WTC11 (cell line): ENCODE measurements at regions not wholly inside any gene's neighbourhood (a gene's known extent, or its start where the extent isn't known, plus 50 kb on each side); places are given as distances from the start of the nearest gene placed in this dataset.

ENCODE experiments used
- ATAC-seq: fragments of 200-7000 bp; cut with Tn5 transposase; 2 replicates; pipeline ENCODE4 v1.10.0; 2021; ENCODE audit warnings: mild to moderate bottlenecking, moderate library complexity
- CTCF ChIA-PET: fragments of 300-600 bp; sonication (Branson Sonifier 250); formaldehyde crosslinking; loops from one replicate; lab custom pipeline; 2021; ENCODE audit warnings: antibody characterized with exemption; lab: Charles Lee
- POLR2A ChIA-PET: fragments of 350-600 bp; sonication (Branson Sonifier 250); formaldehyde crosslinking; loops from one replicate; lab custom pipeline; 2021; ENCODE audit warnings: antibody characterized with exemption; lab: Charles Lee
- DNase-seq: peaks from one replicate; pipeline ENCODE4 v3.0.0; 2021; ENCODE audit warnings: low spot score
- H3K27ac Mint-ChIP-seq: 2 replicates; pipeline ENCODE4 v1.8.0; 2021; ENCODE audit warnings: mixed read lengths
- H3K27me3 Mint-ChIP-seq: 2 replicates; pipeline ENCODE4 v1.8.0; 2021; ENCODE audit warnings: low read depth, mild to moderate bottlenecking, moderate library complexity, mixed read lengths
- H3K36me3 Mint-ChIP-seq: 2 replicates; pipeline ENCODE4 v1.8.0; 2021; ENCODE audit warnings: mixed read lengths
- H3K4me1 Mint-ChIP-seq: 2 replicates; pipeline ENCODE4 v1.8.0; 2022; ENCODE audit warnings: mixed read lengths
- H3K4me3 Mint-ChIP-seq: 2 replicates; pipeline ENCODE4 v1.8.0; 2021; ENCODE audit warnings: mild to moderate bottlenecking, moderate library complexity, mixed read lengths
- H3K9me3 Mint-ChIP-seq: 2 replicates; pipeline ENCODE4 v1.8.0; 2021; ENCODE audit warnings: mixed read lengths
- ATF1 ChIP-seq: sonication (generic); formaldehyde crosslinking; IDR thresholded peaks from 2 replicates; pipeline ENCODE4 v1.8.1; 2023; ENCODE audit warnings: mild to moderate bottlenecking, moderate library complexity, missing genetic modification reagents
- FOXK1 ChIP-seq: sonication (generic); formaldehyde crosslinking; IDR thresholded peaks from 2 replicates; pipeline ENCODE4 v1.8.0; 2022; ENCODE audit warnings: mild to moderate bottlenecking, moderate library complexity, missing genetic modification reagents
- GTF2I ChIP-seq: fragments of 250-450 bp; sonication (Bioruptor Pico); conservative IDR thresholded peaks from 2 replicates; pipeline ENCODE4 v1.4.0; 2021; ENCODE audit warnings: mild to moderate bottlenecking
- JUN ChIP-seq: sonication (generic); formaldehyde crosslinking; IDR thresholded peaks from 2 replicates; pipeline ENCODE4 v1.8.0; 2023; ENCODE audit warnings: mild to moderate bottlenecking, missing genetic modification reagents
- NFATC4 ChIP-seq: fragments of 250-450 bp; sonication (Bioruptor Pico); IDR thresholded peaks from 2 replicates; pipeline ENCODE4 v1.9.0; 2021; ENCODE audit warnings: mild to moderate bottlenecking
- PRRX2 ChIP-seq: fragments of 250-450 bp; sonication (Bioruptor Pico); IDR thresholded peaks from 2 replicates; pipeline ENCODE4 v1.8.0; 2021; ENCODE audit warnings: mild to moderate bottlenecking
- SMAD3 ChIP-seq: sonication (generic); formaldehyde crosslinking; IDR thresholded peaks from 2 replicates; pipeline ENCODE4 v1.8.0; 2022; ENCODE audit warnings: missing genetic modification reagents, mild to moderate bottlenecking, borderline replicate concordance
- TCF7 ChIP-seq: sonication (generic); formaldehyde crosslinking; IDR thresholded peaks from 2 replicates; pipeline ENCODE4 v1.8.0; 2022; ENCODE audit warnings: mild to moderate bottlenecking, low read depth, missing genetic modification reagents, moderate library complexity
- TP53 ChIP-seq: sonication (generic); formaldehyde crosslinking; IDR thresholded peaks from 2 replicates; pipeline ENCODE4 v1.8.1; 2023; ENCODE audit warnings: mild to moderate bottlenecking, missing genetic modification reagents
- TF ChIP-seq, protein P1 (sequence below): sonication (generic); formaldehyde crosslinking; IDR thresholded peaks from 2 replicates; pipeline ENCODE4 v1.8.1; 2023; ENCODE audit warnings: mild to moderate bottlenecking, missing genetic modification reagents
- TF ChIP-seq, protein P2 (sequence below): sonication (generic); formaldehyde crosslinking; IDR thresholded peaks from 2 replicates; pipeline ENCODE4 v1.8.1; 2022; ENCODE audit warnings: mild to moderate bottlenecking, missing genetic modification reagents, moderate library complexity, borderline replicate concordance
- TF ChIP-seq, protein P3 (sequence below): fragments of 250-450 bp; sonication (Bioruptor Pico); IDR thresholded peaks from 2 replicates; pipeline ENCODE4 v1.9.0; 2021; ENCODE audit warnings: mild to moderate bottlenecking, borderline replicate concordance
- TF ChIP-seq, protein P4 (sequence below): sonication (generic); formaldehyde crosslinking; IDR thresholded peaks from 2 replicates; pipeline ENCODE4 v1.8.0; 2022; ENCODE audit warnings: missing genetic modification reagents

DNA sequence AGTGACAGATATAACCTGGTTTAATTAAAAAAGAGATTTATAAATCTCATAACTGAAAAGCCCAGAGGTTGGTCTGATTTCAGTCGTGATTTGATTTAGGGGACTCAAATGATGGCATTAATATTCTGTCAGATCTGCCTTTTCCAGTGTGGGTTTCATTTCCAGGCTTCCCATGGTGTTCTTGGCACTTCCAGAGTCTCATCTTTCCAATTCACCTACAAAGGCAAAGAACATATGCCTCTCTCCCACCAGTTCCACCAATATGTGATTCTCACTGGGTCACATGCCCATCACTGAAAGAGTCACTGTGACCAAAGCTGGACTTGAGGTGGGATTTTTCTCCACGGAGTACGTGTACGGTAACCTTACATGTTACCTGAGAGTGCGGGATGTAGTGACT is 137.4 kb upstream of the IL12B start:
- ATAC-seq (no peak), DNase-seq (no peak)
- Mint-ChIP-seq H3K4me1 (0 out of 2 replicates have a peak, but pooled peaks cover 4% of the 10 kb centered on the region), H3K9me3 (peaks cover 5% of the 10 kb centered on the region; the same call in 1 of the 2 replicates), H3K27me3 (no peaks in the 10 kb centered on the region), H3K36me3 (no peaks in the 10 kb centered on the region), H3K27ac (no peak overlapping the region), H3K4me3 (no peak overlapping the region)
- CTCF ChIA-PET = no interaction called here
- POLR2A ChIA-PET = no interaction called here
- TF ChIP-seq, protein P1, sequence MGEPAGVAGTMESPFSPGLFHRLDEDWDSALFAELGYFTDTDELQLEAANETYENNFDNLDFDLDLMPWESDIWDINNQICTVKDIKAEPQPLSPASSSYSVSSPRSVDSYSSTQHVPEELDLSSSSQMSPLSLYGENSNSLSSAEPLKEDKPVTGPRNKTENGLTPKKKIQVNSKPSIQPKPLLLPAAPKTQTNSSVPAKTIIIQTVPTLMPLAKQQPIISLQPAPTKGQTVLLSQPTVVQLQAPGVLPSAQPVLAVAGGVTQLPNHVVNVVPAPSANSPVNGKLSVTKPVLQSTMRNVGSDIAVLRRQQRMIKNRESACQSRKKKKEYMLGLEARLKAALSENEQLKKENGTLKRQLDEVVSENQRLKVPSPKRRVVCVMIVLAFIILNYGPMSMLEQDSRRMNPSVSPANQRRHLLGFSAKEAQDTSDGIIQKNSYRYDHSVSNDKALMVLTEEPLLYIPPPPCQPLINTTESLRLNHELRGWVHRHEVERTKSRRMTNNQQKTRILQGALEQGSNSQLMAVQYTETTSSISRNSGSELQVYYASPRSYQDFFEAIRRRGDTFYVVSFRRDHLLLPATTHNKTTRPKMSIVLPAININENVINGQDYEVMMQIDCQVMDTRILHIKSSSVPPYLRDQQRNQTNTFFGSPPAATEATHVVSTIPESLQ (CRISPR knock-in tag) = no peak
- TF ChIP-seq TCF7 (CRISPR knock-in tag) (no peak), GTF2I (CRISPR knock-in tag) (no peak), JUN (CRISPR knock-in tag) (no peak), PRRX2 (CRISPR knock-in tag) (no peak), NFATC4 (CRISPR knock-in tag) (no peak), TP53 (CRISPR knock-in tag) (no peak)
- TF ChIP-seq, protein P2, sequence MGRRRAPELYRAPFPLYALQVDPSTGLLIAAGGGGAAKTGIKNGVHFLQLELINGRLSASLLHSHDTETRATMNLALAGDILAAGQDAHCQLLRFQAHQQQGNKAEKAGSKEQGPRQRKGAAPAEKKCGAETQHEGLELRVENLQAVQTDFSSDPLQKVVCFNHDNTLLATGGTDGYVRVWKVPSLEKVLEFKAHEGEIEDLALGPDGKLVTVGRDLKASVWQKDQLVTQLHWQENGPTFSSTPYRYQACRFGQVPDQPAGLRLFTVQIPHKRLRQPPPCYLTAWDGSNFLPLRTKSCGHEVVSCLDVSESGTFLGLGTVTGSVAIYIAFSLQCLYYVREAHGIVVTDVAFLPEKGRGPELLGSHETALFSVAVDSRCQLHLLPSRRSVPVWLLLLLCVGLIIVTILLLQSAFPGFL = no peak
- TF ChIP-seq, protein P3, sequence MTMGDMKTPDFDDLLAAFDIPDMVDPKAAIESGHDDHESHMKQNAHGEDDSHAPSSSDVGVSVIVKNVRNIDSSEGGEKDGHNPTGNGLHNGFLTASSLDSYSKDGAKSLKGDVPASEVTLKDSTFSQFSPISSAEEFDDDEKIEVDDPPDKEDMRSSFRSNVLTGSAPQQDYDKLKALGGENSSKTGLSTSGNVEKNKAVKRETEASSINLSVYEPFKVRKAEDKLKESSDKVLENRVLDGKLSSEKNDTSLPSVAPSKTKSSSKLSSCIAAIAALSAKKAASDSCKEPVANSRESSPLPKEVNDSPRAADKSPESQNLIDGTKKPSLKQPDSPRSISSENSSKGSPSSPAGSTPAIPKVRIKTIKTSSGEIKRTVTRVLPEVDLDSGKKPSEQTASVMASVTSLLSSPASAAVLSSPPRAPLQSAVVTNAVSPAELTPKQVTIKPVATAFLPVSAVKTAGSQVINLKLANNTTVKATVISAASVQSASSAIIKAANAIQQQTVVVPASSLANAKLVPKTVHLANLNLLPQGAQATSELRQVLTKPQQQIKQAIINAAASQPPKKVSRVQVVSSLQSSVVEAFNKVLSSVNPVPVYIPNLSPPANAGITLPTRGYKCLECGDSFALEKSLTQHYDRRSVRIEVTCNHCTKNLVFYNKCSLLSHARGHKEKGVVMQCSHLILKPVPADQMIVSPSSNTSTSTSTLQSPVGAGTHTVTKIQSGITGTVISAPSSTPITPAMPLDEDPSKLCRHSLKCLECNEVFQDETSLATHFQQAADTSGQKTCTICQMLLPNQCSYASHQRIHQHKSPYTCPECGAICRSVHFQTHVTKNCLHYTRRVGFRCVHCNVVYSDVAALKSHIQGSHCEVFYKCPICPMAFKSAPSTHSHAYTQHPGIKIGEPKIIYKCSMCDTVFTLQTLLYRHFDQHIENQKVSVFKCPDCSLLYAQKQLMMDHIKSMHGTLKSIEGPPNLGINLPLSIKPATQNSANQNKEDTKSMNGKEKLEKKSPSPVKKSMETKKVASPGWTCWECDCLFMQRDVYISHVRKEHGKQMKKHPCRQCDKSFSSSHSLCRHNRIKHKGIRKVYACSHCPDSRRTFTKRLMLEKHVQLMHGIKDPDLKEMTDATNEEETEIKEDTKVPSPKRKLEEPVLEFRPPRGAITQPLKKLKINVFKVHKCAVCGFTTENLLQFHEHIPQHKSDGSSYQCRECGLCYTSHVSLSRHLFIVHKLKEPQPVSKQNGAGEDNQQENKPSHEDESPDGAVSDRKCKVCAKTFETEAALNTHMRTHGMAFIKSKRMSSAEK = no peak

DNA sequence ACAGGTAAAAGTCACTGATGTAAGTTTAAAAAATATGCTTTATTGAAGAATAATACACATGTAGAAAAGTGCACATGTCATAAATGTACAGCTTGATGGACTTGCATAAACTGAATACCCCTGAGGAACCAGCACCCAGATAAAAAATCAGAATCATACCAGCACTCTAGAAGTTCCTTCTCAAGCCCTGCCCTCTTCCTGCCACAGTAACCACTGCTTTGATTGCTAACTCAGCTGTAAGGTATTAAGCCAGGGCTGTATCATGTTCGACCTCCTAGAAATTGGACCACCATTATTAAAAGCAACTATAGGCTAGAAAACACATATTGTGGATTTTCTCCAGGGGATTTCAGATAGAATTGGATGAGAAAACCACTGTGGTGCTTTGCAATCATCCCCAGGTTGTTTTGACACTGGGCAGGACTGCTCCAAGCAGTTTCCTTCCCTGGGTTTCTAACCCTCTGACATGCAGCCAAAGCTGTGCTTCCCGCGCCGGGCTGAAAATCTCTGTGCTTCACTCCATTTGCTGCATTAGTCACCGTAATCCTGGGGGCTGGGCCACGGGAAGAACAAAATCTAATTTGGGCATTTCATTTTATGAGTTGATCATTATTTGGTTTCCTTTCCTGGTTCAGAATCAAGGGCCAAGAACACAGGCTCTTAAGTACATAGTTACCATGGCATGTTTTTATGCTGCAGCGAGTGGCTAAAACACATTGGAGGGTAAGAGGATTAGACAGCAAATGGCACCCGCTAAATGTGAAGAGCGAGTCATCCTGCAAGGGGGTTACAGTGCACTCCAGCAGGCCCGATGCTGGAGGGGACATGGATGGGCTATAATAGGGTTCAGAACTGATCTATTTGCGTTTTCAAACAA is 139.4 kb upstream of the IL12B start:
- H3K4me1 Mint-ChIP-seq = 0 out of 2 replicates have a peak, but pooled peaks cover 4% of the 10 kb centered on the region
- POLR2A ChIA-PET = no interaction called here
- no peak overlapping the region for H3K27ac Mint-ChIP-seq
- DNase-seq = no peak
- H3K4me3 Mint-ChIP-seq = no peak overlapping the region
- H3K9me3 Mint-ChIP-seq = peaks cover 9% of the 10 kb centered on the region; the same call in 1 of the 2 replicates
- TF ChIP-seq, protein P4, sequence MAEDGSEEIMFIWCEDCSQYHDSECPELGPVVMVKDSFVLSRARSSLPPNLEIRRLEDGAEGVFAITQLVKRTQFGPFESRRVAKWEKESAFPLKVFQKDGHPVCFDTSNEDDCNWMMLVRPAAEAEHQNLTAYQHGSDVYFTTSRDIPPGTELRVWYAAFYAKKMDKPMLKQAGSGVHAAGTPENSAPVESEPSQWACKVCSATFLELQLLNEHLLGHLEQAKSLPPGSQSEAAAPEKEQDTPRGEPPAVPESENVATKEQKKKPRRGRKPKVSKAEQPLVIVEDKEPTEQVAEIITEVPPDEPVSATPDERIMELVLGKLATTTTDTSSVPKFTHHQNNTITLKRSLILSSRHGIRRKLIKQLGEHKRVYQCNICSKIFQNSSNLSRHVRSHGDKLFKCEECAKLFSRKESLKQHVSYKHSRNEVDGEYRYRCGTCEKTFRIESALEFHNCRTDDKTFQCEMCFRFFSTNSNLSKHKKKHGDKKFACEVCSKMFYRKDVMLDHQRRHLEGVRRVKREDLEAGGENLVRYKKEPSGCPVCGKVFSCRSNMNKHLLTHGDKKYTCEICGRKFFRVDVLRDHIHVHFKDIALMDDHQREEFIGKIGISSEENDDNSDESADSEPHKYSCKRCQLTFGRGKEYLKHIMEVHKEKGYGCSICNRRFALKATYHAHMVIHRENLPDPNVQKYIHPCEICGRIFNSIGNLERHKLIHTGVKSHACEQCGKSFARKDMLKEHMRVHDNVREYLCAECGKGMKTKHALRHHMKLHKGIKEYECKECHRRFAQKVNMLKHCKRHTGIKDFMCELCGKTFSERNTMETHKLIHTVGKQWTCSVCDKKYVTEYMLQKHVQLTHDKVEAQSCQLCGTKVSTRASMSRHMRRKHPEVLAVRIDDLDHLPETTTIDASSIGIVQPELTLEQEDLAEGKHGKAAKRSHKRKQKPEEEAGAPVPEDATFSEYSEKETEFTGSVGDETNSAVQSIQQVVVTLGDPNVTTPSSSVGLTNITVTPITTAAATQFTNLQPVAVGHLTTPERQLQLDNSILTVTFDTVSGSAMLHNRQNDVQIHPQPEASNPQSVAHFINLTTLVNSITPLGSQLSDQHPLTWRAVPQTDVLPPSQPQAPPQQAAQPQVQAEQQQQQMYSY (CRISPR knock-in tag) = no peak
- no peak for TF ChIP-seq SMAD3 (CRISPR knock-in tag)
- no peak for TF ChIP-seq FOXK1 (CRISPR knock-in tag)
- no peak for TF ChIP-seq ATF1 (CRISPR knock-in tag)
- H3K27me3 Mint-ChIP-seq = no peaks in the 10 kb centered on the region
- CTCF ChIA-PET = no interaction called here
- ATAC-seq = no peak
- H3K36me3 Mint-ChIP-seq = no peaks in the 10 kb centered on the region
